HepG2 (cell line): ENCODE measurements at regions not wholly inside any gene's neighbourhood (a gene's known extent, or its start where the extent isn't known, plus 50 kb on each side); places are given as distances from the start of the nearest gene placed in this dataset.

Experiments
- ATAC-seq: fragments of 200-7000 bp; cut with Tn5 transposase; 3 replicates; pipeline ENCODE4 v1.9.1; 2020; ENCODE audit warnings: mild to moderate bottlenecking, moderate library complexity
- BruUV-seq: library from RNA; stranded (reverse); fragments of 400-500 nt; replicated peaks from 2 replicates; lab custom pipeline; 2021; lab: Mats Ljungman, UMichigan
- CTCF ChIA-PET: fragments of 300-600 bp; formaldehyde crosslinking; extraction: SDS; loops from one replicate; lab custom pipeline; 2021; ENCODE audit warnings: low total read pairs, inconsistent platforms, low intra/inter-chr PET ratio; lab: Yijun Ruan, JAX
- POLR2A ChIA-PET: fragments of 350-600 bp; sonication (Branson Sonifier 250); formaldehyde crosslinking; loops from one replicate; lab custom pipeline; 2020; ENCODE audit warnings: antibody characterized with exemption, inconsistent platforms; lab: Yijun Ruan, JAX
- DNase-seq: peaks from one replicate; pipeline ENCODE4 v3.0.0-alpha.2; 2015; ENCODE audit warnings: low spot score
- FAIRE-seq: peaks from 3 replicates; lab custom pipeline; 2011; peaks lifted over from hg19 to GRCh38; lab: Jason Lieb, UNC
- H2AFZ ChIP-seq: one replicate; pipeline ENCODE4 v1.6.1; 2011; ENCODE audit warnings: low read length, inconsistent platforms
- H3K27ac ChIP-seq: fragments of 300-600 bp; 3 replicates; pipeline ENCODE4 v1.8.0; 2011; ENCODE audit warnings: mixed run types, mild to moderate bottlenecking, mixed read lengths, low read length, inconsistent platforms; ENCODE audit not compliant: insufficient read depth; ENCODE audit errors: extremely low read length
- H3K27me3 ChIP-seq, 2 experiments: fragments of 200-600 bp in 1 of 2; 2 replicates in 1 of 2; 3 replicates in 1 of 2; pipeline versions ENCODE4 v1.6.0 to v1.8.0; 2011; ENCODE audit warnings: low read length in 2 of 2, mild to moderate bottlenecking in 2 of 2, moderate library complexity in 2 of 2, inconsistent platforms in 1 of 2; ENCODE audit not compliant: insufficient read depth in 2 of 2, control insufficient read depth in 1 of 2
- H3K36me3 ChIP-seq, 2 experiments: fragments of 200-600 bp in 1 of 2; replicated peaks in 1 of 2; 2 replicates in 1 of 2; 3 replicates in 1 of 2; pipeline versions ENCODE4 v1.5.1 to v1.8.0; 2011; ENCODE audit warnings: low read length in 2 of 2, inconsistent platforms in 1 of 2; ENCODE audit not compliant: insufficient read depth in 2 of 2, control insufficient read depth in 1 of 2
- H3K4me1 ChIP-seq: 2 replicates; pipeline ENCODE4 v1.5.1; 2012; ENCODE audit warnings: low read length, inconsistent platforms; ENCODE audit not compliant: insufficient read depth
- H3K4me2 ChIP-seq: 2 replicates; pipeline ENCODE4 v1.6.0; 2011; ENCODE audit warnings: low read depth, low read length, inconsistent platforms
- H3K4me3 ChIP-seq, 3 experiments: fragments of 200-600 bp in 1 of 3; sonication (generic), shearing (Covaris generic) in 1 of 3; replicated peaks in 1 of 3; 2 replicates each; pipeline ENCODE4 v1.5.1; 2011 to 2016; ENCODE audit warnings: low read length in 3 of 3, inconsistent platforms in 2 of 3, low read depth in 2 of 3, mild to moderate bottlenecking in 2 of 3, control low read depth in 1 of 3, mixed read lengths in 1 of 3; ENCODE audit not compliant: insufficient read depth in 1 of 3
- H3K79me2 ChIP-seq: one replicate; pipeline ENCODE4 v1.6.1; 2011; ENCODE audit warnings: low read length, inconsistent platforms; ENCODE audit not compliant: insufficient read depth
- H3K9ac ChIP-seq: 2 replicates; pipeline ENCODE4 v1.6.0; 2011; ENCODE audit warnings: mild to moderate bottlenecking, low read depth, low read length, inconsistent platforms; ENCODE audit not compliant: insufficient read depth
- H3K9me3 ChIP-seq: 2 replicates; pipeline ENCODE4 v1.5.1; 2012; ENCODE audit warnings: mild to moderate bottlenecking, low read length
- H4K20me1 ChIP-seq: 2 replicates; pipeline ENCODE4 v1.6.0; 2011; ENCODE audit warnings: inconsistent platforms, mild to moderate bottlenecking, low read length, moderate library complexity; ENCODE audit not compliant: insufficient read depth
- AKAP8 ChIP-seq: sonication (generic); formaldehyde crosslinking; IDR thresholded peaks from 2 replicates; pipeline ENCODE4 v1.5.1; 2020; ENCODE audit warnings: mild to moderate bottlenecking, missing genetic modification reagents
- CREB1 ChIP-seq, 2 experiments: fragments of 450-650 bp in 1 of 2; IDR thresholded peaks; 2 replicates each; pipeline ENCODE4 v1.6.1; 2016 to 2017; ENCODE audit warnings: control low read depth in 1 of 2, mild to moderate bottlenecking in 1 of 2, missing compliant biosample characterization in 1 of 2, missing genetic modification characterization in 1 of 2
- DPF2 ChIP-seq: sonication (generic); formaldehyde crosslinking; IDR thresholded peaks from 2 replicates; pipeline ENCODE4 v1.4.0; 2020; ENCODE audit warnings: mild to moderate bottlenecking, low read depth, missing genetic modification reagents, borderline replicate concordance
- ELF1 ChIP-seq: sonication (generic); formaldehyde crosslinking; IDR thresholded peaks from 2 replicates; pipeline ENCODE4 v1.4.0; 2020; ENCODE audit warnings: missing genetic modification reagents
- GLI4 ChIP-seq: sonication (generic); formaldehyde crosslinking; IDR thresholded peaks from 2 replicates; pipeline ENCODE4 v1.5.1; 2020; ENCODE audit warnings: missing genetic modification reagents, mild to moderate bottlenecking, moderate library complexity, borderline replicate concordance
- HMG20A ChIP-seq: IDR thresholded peaks from 2 replicates; pipeline ENCODE4 v1.6.1; 2016; ENCODE audit warnings: borderline replicate concordance
- MAFK ChIP-seq, 2 experiments: IDR thresholded peaks in 1 of 2; conservative IDR thresholded peaks in 1 of 2; 2 replicates each; pipeline ENCODE4 v1.6.1; 2011; ENCODE audit warnings: improper control_type of control experiment in 2 of 2, low read length in 2 of 2
- NCOA5 ChIP-seq: sonication (generic); formaldehyde crosslinking; IDR thresholded peaks from 2 replicates; pipeline ENCODE4 v1.4.0; 2020; ENCODE audit warnings: missing genetic modification reagents
- NFYC ChIP-seq: IDR thresholded peaks from 2 replicates; pipeline ENCODE4 v1.6.1; 2016; ENCODE audit warnings: missing genetic modification reagents, missing compliant biosample characterization
- PHF21A ChIP-seq: sonication (generic); formaldehyde crosslinking; IDR thresholded peaks from 2 replicates; pipeline ENCODE4 v1.5.0; 2020; ENCODE audit warnings: mild to moderate bottlenecking, missing genetic modification reagents
- SYNCRIP ChIP-seq: fragments of 200-400 bp; formaldehyde crosslinking; IDR thresholded peaks from 2 replicates; pipeline ENCODE4 v1.6.1; 2018; ENCODE audit warnings: mild to moderate bottlenecking, low read depth, low read length; ENCODE audit not compliant: insufficient read depth
- USF2 ChIP-seq, 2 experiments: sonication (generic) in 1 of 2; formaldehyde crosslinking in 1 of 2; IDR thresholded peaks; 2 replicates each; pipeline versions ENCODE4 v1.5.1 to v1.6.1; 2011 to 2020; ENCODE audit warnings: borderline replicate concordance in 1 of 2, low read depth in 1 of 2, low read length in 1 of 2, mild to moderate bottlenecking in 1 of 2, missing genetic modification reagents in 1 of 2, moderate library complexity in 1 of 2
- ZBTB1 ChIP-seq: sonication (generic); formaldehyde crosslinking; IDR thresholded peaks from 2 replicates; pipeline ENCODE4 v1.4.0; 2020; ENCODE audit warnings: missing genetic modification reagents, borderline replicate concordance
- ZFY ChIP-seq: sonication (generic); formaldehyde crosslinking; IDR thresholded peaks from 2 replicates; pipeline ENCODE4 v1.4.0; 2020; ENCODE audit warnings: missing genetic modification reagents
- ZNF282 ChIP-seq: fragments of 450-650 bp; IDR thresholded peaks from 2 replicates; pipeline ENCODE4 v1.6.1; 2018; ENCODE audit not compliant: partially characterized antibody
- ZSCAN9 ChIP-seq: IDR thresholded peaks from 2 replicates; pipeline ENCODE4 v1.6.1; 2016; ENCODE audit warnings: borderline replicate concordance
- WGBS: methylation state at CpG from one replicate; pipeline ENCODE4 v1.1.6; 2017; ENCODE audit warnings: low lambda C conversion rate; 5-methylcytosine and 5-hydroxymethylcytosine counted together
- in situ Hi-C: cut with HindIII; loops from 2 replicates; pipeline ENCODE4 v1.10.0; 2017; ENCODE audit warnings: low pct_unique_long_range_greater_than_20kb; ENCODE audit not compliant: extremely low pct_ligation_motif_present
- intact Hi-C: fragments of 100-400 bp; cut with micrococcal nuclease; formaldehyde crosslinking; loops from one replicate; pipeline ENCODE4 v1.10.0; 2022; ENCODE audit not compliant: unreplicated experiment
- TF ChIP-seq, protein P1 (sequence below): sonication (generic); formaldehyde crosslinking; IDR thresholded peaks from 2 replicates; pipeline ENCODE4 v1.9.0; 2022; ENCODE audit warnings: low read depth, missing genetic modification reagents

DNA sequence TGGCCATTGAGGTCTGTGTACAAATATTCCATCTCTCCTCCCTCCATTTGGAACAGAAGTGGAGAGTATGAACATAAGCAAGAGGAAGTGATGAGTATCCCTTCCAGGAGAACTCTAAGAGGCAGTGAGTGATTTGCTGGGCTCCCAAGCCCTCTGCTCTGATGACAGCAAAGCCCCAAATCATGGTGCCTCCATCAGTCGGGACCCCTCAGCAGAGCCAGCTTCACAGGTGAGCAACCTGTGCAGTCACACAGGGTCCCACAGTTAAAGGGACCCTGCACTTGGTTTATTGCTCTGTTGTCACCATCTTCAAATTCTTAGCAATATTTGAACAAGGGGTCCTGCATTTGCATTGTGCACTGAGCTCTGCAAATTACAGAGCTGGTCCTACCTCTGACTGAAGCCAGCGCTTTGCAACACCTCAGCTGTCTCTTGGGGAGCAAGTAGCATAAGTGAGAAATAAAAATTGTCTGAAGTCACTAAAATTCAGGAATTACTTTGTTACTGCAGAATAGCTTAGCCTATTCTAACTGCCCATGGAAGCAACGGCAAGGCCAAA is 466.4 kb downstream of the MN1 start:
- intact Hi-C loops (no loop called here), in situ Hi-C loops (no loop called here)
- FAIRE-seq (no peak), DNase-seq (no peak), ATAC-seq (no peak)
- no peak for TF ChIP-seq ZBTB1 (CRISPR knock-in tag)
- TF ChIP-seq MAFK (conservative IDR thresholded peaks at IDR 0.05 in 1 of 2, IDR thresholded peaks at IDR 0.05 in 1 of 2; ENCODE audit: low read length in 2 of 2): no peak
- no peak for TF ChIP-seq HMG20A (CRISPR knock-in tag)
- TF ChIP-seq CREB1 (IDR thresholded peaks at IDR 0.05): no peak
- TF ChIP-seq CREB1 (CRISPR knock-in tag; IDR thresholded peaks at IDR 0.05): no peak
- no peak for TF ChIP-seq NFYC (CRISPR knock-in tag)
- TF ChIP-seq NCOA5 (CRISPR knock-in tag): no peak
- no peak for TF ChIP-seq DPF2 (CRISPR knock-in tag)
- no peak for TF ChIP-seq ELF1 (CRISPR knock-in tag)
- TF ChIP-seq SYNCRIP: no peak
- TF ChIP-seq PHF21A (CRISPR knock-in tag): no peak
- TF ChIP-seq, protein P1, sequence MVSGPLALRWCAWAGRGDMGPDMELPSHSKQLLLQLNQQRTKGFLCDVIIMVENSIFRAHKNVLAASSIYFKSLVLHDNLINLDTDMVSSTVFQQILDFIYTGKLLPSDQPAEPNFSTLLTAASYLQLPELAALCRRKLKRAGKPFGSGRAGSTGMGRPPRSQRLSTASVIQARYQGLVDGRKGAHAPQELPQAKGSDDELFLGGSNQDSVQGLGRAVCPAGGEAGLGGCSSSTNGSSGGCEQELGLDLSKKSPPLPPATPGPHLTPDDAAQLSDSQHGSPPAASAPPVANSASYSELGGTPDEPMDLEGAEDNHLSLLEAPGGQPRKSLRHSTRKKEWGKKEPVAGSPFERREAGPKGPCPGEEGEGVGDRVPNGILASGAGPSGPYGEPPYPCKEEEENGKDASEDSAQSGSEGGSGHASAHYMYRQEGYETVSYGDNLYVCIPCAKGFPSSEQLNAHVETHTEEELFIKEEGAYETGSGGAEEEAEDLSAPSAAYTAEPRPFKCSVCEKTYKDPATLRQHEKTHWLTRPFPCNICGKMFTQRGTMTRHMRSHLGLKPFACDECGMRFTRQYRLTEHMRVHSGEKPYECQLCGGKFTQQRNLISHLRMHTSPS: no peak
- TF ChIP-seq ZFY (CRISPR knock-in tag): no peak
- TF ChIP-seq GLI4 (CRISPR knock-in tag): no peak
- TF ChIP-seq ZSCAN9: no peak
- TF ChIP-seq AKAP8 (CRISPR knock-in tag): no peak
- no peak for TF ChIP-seq ZNF282
- TF ChIP-seq USF2 (IDR thresholded peaks at IDR 0.05; ENCODE audit: low read depth, low read length): no peak
- no peak for TF ChIP-seq USF2 (CRISPR knock-in tag; IDR thresholded peaks at IDR 0.05; ENCODE audit: borderline replicate concordance)
- Histone ChIP-seq H3K9ac (no peak overlapping the region), H3K27me3 (no peaks in the 10 kb centered on the region; a peak in 1 of 5 replicates), H3K36me3 (no peaks in the 10 kb centered on the region), H3K27ac (no peak overlapping the region), H2AFZ (no peak overlapping the region), H3K4me3 (no peak overlapping the region), H3K9me3 (no peaks in the 10 kb centered on the region), H3K4me1 (no peaks in the 10 kb centered on the region), H4K20me1 (no peaks in the 10 kb centered on the region), H3K4me2 (no peak overlapping the region), H3K79me2 (no peaks in the 10 kb centered on the region)
- no TSS peak for BruUV-seq
- ChIA-PET POLR2A (no interaction called here), CTCF (no interaction called here)
- 0% methylated on average over 3 of the region's 3 CpGs for WGBS
